Bronchial epithelial cell (primary cell): ENCODE measurements at regions not wholly inside any gene's neighbourhood (a gene's known extent, or its start where the extent isn't known, plus 50 kb on each side); places are given as distances from the start of the nearest gene placed in this dataset.

Experiments used
- DNase-seq: peaks from one replicate; pipeline ENCODE4 v3.0.0-alpha.2; 2010; ENCODE audit warnings: low read depth
- FAIRE-seq: peaks from 2 replicates; lab custom pipeline; 2011; peaks lifted over from hg19 to GRCh38; lab: Jason Lieb, UNC
- H3K27me3 ChIP-seq: 2 replicates; pipeline ENCODE4 v1.5.1; 2011; ENCODE audit warnings: low read length; ENCODE audit not compliant: control insufficient read depth, insufficient read depth
- H3K36me3 ChIP-seq: 2 replicates; pipeline ENCODE4 v1.5.1; 2011; ENCODE audit warnings: low read length; ENCODE audit not compliant: control insufficient read depth, insufficient read depth
- H3K4me3 ChIP-seq: 2 replicates; pipeline ENCODE4 v1.5.1; 2011; ENCODE audit warnings: mild to moderate bottlenecking, low read depth, low read length, control low read depth
- CTCF ChIP-seq: IDR thresholded peaks from 2 replicates; pipeline ENCODE4 v1.5.1; 2011; ENCODE audit warnings: mild to moderate bottlenecking, moderate library complexity, low read length, control low read depth, inconsistent platforms; ENCODE audit not compliant: insufficient read depth, severe bottlenecking

DNA sequence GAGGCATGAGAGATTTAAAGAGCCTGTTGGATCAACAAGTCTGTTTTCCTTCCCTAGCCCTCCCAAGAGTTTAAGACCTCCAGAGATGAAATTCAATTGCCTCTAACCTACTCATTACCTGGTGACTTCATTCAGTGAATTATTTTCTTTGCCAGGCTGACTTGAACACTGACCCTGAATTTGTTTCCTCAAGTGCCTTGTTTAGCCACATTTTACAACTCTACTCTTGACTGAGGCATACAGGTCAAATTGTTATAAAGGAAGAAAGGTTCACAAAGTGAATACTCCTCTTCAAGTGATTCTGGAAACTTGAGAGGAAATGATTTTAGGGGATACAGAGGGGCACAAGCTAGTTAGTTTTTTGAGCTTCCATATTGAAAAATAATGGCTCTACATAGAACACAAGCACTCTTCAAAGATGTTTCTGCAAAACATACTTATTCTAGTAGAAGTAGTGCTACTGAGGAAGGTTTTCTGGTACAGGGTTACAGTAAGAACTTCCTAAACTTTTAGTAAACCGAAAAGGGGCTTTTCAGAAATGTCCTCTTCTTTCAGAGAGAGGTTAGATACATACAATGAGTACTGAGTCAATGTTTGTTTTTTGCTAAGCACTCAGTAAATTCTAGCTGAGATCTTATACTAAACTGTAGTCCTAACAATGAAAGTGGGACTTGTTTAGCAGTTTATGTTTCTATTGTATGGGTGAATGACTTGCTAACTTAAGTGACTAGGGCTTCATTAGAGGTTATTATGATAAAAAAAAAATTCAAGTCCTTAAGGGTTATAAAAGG lies 137.4 kb upstream of the SATB1 start:
- H3K36me3 ChIP-seq: no peaks in the 10 kb centered on the region
- peak; percentile 55 for FAIRE-seq
- no peak for DNase-seq
- no peaks in the 10 kb centered on the region for H3K27me3 ChIP-seq
- no peak for TF ChIP-seq CTCF
- no peak overlapping the region for H3K4me3 ChIP-seq

- peak; percentile 79 for TF ChIP-seq CTCF
- Histone ChIP-seq H3K36me3 (no peaks in the 10 kb centered on the region), H3K27me3 (no peaks in the 10 kb centered on the region), H3K4me3 (no peak overlapping the region)
- FAIRE-seq (peak; percentile 36), DNase-seq (peak; percentile 61)
Observed at GRCh38 chr3:18559331-18559842, 134.2 kb upstream of the SATB1 start.

- TF ChIP-seq CTCF: no peak
- DNase-seq: no peak
- H3K4me3 ChIP-seq: no peak overlapping the region
- no peaks in the 10 kb centered on the region for H3K27me3 ChIP-seq
- FAIRE-seq: no peak
- no peaks in the 10 kb centered on the region for H3K36me3 ChIP-seq
Observed at GRCh38 chr3:18558507-18558906, 133.4 kb upstream of the SATB1 start.

DNA sequence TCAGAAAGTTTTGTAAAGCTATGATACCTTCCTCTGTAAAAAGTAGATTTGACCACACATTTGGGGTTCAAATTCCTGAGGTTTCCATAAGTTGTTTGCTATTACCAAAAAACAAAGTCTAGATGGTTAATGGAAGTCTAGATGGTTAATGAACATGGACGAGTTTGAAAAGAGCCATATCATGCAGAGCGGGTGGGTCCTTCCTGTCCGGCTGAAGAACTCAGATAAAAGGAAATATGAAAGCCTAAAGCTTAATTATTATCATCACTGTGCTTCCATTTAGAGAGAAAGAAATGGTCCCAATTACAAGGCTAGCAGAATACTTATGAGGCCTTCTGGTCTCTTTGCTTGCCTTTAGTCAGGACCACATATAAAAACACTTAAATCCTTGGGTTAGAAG lies 132.1 kb upstream of the SATB1 start:
- no peak for TF ChIP-seq CTCF
- FAIRE-seq (no peak), DNase-seq (no peak)
- no peak overlapping the region for H3K4me3 ChIP-seq
- H3K36me3 ChIP-seq: no peaks in the 10 kb centered on the region
- no peaks in the 10 kb centered on the region for H3K27me3 ChIP-seq

DNA sequence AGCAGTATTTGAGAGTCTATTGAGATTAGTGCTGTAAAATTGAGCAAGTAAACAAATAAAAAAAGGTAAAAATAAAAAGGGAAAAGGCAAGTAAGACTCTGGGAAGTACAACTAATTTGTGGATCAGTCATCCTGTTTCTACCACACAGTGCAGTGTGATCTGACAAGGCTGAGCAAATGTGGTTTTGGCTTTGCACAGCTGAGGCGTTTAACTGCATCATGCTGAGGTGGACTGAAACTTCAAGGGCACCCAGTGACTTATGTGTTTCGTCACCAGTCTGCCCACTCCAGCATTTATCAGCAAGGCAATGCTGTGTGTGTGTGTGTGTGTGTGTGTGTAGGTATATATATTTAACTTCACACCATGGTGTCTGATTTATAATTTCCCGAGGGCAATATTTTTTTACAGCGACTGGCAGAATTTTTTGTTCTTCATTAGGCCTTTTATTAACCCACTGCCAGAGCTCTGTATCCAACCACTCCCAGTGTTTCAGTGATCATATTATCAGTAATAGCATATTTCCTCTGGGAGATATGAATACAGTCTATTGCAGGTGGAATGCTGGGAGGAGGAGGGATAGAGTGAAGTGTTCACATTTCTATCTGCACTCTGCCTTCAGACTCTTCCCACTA lies 131.5 kb upstream of the SATB1 start:
- no peak for FAIRE-seq
- Histone ChIP-seq H3K27me3 (no peaks in the 10 kb centered on the region), H3K4me3 (no peak overlapping the region), H3K36me3 (no peaks in the 10 kb centered on the region)
- TF ChIP-seq CTCF: no peak
- DNase-seq: peak; percentile 37
